ENCODE measurements at regions not wholly inside any gene's neighbourhood (a gene's known extent, or its start where the extent isn't known, plus 50 kb on each side); places are given as distances from the start of the nearest gene placed in this dataset.

- Mint-ChIP-seq H3K9me3 (no peaks in the 10 kb centered on the region), H3K4me1 (no peaks in the 10 kb centered on the region), H3K4me3 (no peak overlapping the region), H3K27ac (peak overlapping the region in 1 of 2 donors; percentile 44), H3K27me3 (no peaks in the 10 kb centered on the region)
- ATAC-seq (no peak), DNase-seq (no peak)
Observed at GRCh38 chr2:216916956-216917650, 57.2 kb upstream of the TNP1 start.

DNA sequence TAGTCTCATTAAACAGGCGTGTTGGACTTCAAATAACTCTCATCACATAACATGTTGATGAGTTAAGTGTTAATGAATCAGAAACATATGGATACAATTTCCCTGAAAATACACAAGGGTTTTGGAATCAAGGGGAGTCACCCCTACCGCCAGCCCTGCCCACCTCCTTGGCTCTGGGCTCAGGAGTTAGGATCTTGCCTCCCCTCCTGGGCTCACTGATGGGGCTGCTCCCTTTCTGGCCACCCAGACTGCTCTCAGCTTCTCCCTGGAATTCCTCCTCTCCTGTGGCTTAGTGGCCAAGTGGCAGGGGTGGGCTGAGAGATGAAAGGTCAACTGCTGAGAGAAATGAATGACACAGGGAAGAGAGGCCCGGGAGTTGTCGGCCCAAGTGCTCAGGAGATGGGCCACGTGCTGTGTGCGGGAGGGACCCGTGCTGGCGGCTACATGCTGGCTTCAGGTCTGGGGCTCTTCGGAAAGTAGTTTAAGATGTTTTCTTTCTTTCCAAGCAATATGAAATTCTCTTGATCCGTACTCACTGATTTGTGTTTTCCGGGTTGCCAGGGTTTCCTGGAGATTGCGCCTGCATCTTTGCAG is 55.8 kb upstream of the TNP1 start:
- no peaks in the 10 kb centered on the region for H3K27me3 Mint-ChIP-seq
- H3K9me3 Mint-ChIP-seq, result no peaks in the 10 kb centered on the region
- ATAC-seq, result no peak
- H3K4me1 Mint-ChIP-seq, result no peaks in the 10 kb centered on the region
- H3K27ac Mint-ChIP-seq, result no peak overlapping the region
- no peak for DNase-seq
- H3K4me3 Mint-ChIP-seq, result no peak overlapping the region

GRCh38 chr2:216914491-216914890 is 54.6 kb upstream of the TNP1 start:
- H3K4me3 Mint-ChIP-seq, result no peak overlapping the region
- H3K27ac Mint-ChIP-seq, result no peak overlapping the region
- no peak for DNase-seq
- H3K4me1 Mint-ChIP-seq, result no peaks in the 10 kb centered on the region
- H3K9me3 Mint-ChIP-seq, result no peaks in the 10 kb centered on the region
- ATAC-seq, result no peak
- H3K27me3 Mint-ChIP-seq, result no peaks in the 10 kb centered on the region

DNA sequence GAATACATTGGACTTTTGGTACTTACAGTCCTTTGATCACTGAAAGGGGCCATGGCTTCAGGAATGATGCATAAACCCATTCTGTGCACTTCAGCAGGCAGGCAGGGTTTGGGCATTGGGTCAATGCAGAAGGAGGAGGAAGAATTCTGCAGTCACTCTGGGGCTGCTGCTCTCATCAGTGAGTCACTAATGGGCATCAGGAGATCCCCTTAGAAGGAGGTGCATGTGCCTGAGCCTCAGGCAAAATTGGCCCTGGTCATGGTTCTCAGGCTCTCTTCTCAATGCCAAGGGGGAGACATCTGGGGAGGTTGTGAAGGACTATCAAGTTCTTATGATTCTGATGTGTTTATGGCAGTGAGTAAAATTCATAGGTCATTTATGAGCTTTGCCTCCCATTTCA is 52.0 kb upstream of the TNP1 start:
- Mint-ChIP-seq H3K9me3 (no peaks in the 10 kb centered on the region), H3K27ac (no peak overlapping the region), H3K27me3 (no peaks in the 10 kb centered on the region), H3K4me1 (no peaks in the 10 kb centered on the region), H3K4me3 (no peak overlapping the region)
- ATAC-seq (no peak), DNase-seq (no peak)

DNA sequence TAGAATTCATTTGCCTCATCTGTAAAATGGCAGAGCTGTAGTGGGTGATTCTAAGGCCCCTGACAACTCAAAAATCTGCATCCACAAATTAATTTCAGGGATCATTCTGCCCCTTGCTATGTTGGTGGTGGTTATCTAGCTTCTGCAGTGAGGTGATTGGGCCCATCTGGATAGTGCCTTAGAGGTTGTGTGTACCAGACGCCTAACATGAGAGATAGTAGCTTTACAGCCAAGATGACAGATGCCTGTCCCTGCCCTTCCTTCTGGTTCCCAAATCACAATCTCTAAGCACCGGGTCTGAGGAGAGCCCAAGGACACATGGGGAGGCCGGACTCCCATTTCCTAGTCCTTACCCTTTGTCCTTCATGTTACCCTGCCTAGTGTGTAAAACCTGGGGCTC is 51.1 kb upstream of the TNP1 start:
- H3K27ac Mint-ChIP-seq, result no peak overlapping the region
- H3K27me3 Mint-ChIP-seq, result no peaks in the 10 kb centered on the region

DNA sequence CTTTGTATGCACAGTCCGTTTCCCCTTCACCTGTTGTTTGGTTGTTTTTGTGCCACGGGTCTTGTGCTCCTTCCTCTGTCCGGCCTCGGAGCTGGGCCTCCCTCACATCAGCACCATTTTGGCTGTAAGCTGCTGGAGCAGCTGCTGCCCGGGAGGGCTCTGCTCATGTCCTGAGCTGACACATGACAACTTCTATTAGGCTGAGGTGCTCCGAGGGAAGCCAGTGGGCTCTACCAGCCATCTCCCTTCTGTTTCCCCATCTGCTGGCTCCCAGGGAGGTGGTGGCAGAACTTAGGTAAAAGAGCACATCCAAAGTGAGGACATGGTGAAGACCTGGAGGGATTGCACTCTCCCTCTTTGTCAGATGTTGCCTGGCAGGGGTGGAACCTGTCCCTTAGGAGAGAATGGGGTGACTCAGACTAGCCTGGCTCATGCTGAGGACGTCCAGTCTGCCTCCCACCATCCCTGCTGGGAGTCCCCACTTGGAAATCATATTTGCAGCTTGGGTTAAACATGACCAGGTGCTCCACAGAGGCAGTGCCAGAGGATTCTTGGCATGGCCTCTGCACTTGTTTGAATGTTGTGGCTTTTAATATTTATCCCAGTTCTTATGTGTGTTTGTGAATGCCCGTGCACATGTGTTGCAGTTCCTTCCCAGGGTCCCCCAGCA is 49.8 kb upstream of the TNP1 start:
- no peak overlapping the region for H3K27ac Mint-ChIP-seq
- ATAC-seq (no peak), DNase-seq (no peak)
- H3K9me3 Mint-ChIP-seq, result peaks cover 0 to under 1% of the 10 kb centered on the region in 2 donors
- no peak overlapping the region for H3K4me3 Mint-ChIP-seq
- H3K27me3 Mint-ChIP-seq, result no peaks in the 10 kb centered on the region
- H3K4me1 Mint-ChIP-seq, result no peaks in the 10 kb centered on the region

More for the DNA sequence above, 51.1 kb upstream of the TNP1 start:
- ATAC-seq, result peak; percentile 10
- Mint-ChIP-seq H3K4me1 (no peaks in the 10 kb centered on the region), H3K4me3 (no peak overlapping the region), H3K9me3 (no peaks in the 10 kb centered on the region)
- DNase-seq, result no peak

Data from stimulated activated naive CD8-positive, alpha-beta T cell treated with anti-CD3 and anti-CD28 coated beads, Interleukin-15, amount 100 ng/mL, for 72 hours (primary cell).